IPS DF 4.7 (cell line): ENCODE measurements at regions not wholly inside any gene's neighbourhood (a gene's known extent, or its start where the extent isn't known, plus 50 kb on each side); places are given as distances from the start of the nearest gene placed in this dataset.
A peak's percentile ranks its signal among the peaks of the same experiment; 100 is the strongest.

Experiments
- DNase-seq: peaks from one replicate; pipeline ENCODE4 v3.0.0-alpha.2; 2013; ENCODE audit warnings: low spot score; ENCODE audit errors: extremely low read depth

DNA sequence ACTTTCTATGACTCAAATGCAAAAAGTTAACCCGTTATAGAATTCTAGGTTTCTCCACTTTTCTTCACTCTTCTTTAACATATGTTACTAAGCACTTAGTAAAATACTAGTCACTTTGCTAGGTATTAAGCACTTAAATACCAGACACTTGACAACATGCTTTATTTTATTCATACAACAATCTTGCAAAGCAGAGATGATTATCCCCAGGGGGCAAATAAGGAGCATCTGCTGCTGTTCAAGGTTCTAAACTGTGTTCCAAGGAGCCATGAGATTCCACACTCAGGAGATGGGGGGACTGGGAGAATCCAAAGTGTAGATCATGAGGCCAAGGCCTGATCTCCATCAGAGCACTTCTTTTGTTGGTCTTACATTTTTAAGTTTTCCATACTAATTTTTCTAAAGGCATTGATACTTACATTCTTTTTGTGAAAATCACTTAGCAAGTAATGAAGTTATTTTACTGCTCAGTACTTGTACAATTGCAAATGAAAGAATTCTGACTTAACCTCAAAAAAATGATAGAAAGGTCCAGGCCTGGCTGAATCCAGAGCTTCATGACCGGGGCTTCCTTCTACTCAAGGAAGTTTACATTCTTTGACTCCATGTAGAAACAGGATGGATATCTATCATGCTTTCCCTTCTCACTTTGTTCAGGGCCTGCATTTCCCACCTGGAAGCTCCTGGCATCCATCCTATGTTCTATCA is 504.4 kb upstream of the WWC1 start:
- DNase-seq, result no peak

DNA sequence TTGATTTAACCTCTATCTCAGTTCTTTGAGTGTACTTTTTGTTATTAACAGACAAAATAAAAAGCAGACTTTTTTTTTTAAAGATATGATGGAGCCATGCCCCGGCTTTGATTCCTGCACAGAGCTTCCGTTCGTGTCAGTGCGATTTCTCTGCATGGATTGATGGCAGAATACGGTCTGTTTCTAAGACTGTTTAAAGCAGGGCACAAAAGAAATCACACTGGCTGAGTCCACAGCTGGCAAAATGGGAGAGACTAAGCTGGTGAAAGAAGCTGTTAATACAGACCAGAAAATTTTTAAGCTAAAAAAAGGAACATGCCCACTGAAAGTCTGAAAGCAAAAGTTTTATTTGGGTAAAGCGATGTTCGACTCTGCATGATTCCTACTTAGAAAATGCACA is 501.4 kb upstream of the WWC1 start:
- DNase-seq, result no peak

DNA sequence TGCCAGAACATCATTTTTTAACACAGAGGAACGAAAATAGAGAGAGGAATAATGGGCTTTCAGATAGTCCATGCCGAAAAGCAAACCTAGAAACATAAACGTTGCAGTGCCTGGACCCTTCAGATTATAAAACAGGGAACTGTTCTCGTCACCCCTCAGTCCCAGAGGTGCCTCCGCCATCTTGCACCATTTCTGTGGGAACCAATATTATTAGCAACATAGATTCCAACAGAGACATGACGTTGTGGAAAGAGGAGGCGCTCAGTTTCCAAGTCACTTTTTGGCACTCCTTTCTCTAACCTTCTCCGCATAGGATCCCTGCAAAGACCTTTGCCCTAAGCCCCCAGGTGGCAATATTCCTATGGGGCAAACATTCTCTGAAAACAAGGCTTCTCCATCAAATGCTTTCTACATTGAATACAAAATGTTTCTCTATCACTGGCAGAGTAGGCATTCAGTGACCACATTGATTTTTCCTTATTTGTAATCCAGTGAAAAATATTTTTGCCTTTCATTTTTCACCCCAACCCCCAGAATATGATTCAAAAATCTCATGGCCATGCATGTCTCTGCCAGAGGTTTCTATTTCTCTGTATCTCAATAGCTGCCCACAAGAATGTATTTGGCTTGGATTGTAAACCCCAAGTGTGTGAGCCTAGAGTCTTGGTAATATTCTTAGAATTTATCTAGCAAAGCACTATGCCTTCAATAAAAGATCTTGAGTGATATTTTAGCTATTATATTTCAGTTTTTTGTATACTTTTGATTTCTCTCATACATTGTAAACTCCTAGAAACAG is 500.8 kb upstream of the WWC1 start:
- no peak for DNase-seq

DNA sequence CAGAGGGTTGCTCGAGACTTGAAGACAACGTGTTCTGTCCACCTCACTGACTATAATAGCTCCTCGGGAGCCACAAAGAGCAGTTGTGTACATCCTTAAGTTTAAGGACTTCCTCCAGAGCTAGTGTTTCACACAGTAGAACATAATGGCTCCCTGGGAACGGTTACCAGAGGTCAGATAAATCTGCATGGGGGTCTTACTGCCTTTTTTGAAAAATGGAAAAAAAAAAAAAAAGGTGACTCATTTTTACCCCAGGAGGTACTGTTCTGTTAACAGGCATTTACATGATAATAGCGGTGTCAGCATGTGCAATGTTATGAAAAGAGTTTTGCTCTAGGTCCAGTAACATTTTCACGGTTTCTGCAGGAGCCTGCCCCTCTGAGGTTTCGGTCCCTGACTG is 498.9 kb upstream of the WWC1 start:
- no peak for DNase-seq

DNA sequence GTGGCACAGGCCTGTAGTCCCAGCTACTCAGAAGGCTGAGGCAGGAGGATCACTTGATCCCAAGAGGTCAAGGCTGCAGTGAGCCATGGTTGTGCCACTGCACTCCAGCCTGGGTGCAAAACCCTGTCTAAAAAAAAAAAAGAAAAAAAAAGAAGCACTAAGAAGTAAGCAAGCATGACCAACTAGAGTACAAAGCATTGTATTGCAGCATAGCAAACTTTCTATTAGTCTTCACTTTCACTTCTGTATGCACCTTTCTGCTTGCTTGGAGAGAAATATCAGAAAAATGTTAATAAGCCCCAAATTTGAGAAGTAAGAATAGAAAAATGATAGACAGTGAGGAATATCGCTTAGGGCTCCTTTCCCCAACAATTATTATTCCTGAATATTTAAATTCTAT is 497.7 kb upstream of the WWC1 start:
- no peak for DNase-seq

DNA sequence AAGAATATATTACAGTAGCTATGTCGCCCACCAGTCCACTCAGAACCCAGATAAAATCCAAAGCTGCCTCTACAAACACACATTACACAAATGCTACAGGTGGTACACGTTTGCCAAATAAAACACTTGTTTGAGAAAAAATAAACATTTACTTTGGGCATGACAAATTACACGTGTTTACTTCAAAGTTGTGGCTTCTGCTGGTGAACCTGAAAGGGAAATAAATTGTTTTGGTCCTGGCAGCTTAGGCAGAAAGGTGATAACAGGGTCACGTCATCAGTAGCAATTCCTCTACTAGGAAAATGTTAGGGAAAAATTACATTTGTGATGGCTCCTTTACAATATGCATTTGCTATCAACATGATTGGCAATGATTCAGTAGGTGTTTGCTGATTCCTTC is 497.3 kb upstream of the WWC1 start:
- no peak for DNase-seq

DNA sequence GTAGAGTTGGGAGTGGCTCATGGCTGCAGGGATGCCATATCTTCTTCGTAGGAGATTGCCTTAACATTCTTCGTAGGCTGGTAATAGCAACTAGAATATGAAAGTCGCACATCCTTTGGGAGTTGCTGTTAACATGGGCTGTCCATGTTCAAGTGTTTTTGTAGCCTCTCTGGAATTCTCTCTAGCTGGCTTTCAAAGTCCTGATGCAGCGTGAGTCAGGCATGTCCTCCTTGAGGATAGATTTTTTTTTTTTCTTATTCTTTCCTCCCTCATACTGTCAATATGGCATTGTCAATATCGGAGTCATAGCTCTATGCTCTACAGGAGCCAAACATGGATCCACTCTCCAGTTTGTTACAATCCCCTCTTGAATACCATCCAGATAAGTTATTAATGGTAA is 494.8 kb upstream of the WWC1 start:
- no peak for DNase-seq

DNA sequence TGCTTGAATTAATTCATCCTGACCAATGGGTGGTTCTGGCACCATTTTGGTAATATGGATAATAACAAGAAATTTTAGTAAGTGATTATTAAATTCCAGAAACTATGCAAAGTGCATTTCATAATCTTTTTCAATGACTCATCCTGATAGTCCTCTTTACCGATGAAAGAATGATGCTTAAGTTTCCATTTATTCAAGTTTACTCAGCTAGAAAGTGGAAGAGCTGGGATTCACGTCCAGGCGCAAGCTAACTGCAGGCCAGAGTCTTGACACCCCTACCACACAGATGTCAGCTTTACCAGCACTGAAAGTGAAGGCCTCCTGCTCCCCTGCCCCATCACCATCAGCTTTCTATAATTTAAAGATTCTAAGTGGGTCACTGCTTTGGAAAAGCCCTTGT is 493.5 kb upstream of the WWC1 start:
- no peak for DNase-seq

DNA sequence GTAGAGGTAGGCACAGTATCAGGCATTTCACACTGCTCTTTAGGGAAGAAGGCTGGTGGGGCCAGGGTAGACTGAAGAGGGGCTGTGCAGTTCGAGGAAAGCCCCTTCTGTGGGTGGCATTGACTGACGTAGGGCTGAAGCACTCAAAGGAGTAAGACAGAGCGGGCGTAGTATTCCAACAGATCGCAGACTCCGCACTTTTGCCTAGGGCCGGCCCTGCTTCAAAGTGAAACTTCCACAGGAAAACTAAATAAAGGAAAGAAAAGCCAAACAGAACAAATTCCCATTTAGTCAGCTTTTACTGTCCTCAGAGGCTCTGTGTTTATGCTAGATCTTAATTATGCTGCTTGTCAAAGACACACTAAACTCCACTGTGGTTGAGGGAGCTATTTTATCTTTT is 493.0 kb upstream of the WWC1 start:
- DNase-seq, result no peak

DNA sequence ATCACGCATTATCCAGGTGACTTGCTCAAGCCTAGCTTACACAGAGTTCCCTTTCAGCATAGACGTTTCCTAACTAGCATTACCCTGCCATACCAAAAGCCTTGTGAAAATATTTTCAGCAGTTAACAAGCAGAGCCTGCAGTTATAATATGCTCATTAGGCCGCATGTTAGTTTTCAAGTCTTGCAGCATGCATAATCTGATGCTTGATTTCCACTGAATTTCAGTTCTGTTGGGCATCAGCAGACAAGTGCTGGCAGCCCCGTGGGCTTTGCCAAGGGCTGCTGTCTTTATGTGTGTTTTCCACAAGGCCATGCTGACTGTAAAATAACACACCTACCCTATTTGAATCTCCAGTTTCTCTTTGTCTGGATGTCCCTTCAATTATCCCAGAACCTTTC is 491.0 kb upstream of the WWC1 start:
- no peak for DNase-seq

DNA sequence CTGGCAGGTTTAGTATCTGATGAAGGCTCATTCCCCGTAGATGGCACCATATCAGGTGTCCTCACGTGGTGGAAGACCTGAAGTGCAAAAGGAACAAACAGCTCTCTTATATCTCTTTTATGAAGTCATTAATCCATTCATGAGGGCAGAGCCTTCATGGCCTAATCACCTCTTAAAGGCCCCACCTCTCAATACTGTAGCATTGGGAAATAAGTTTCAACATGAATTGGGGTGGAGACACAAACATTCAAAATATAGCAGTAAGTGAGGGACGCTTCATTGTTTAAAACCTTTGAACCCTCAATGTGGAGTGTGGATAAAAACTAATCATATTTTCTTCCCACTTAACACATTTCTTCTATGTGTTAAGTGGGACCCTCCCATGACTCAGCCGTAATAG is 489.4 kb upstream of the WWC1 start:
- no peak for DNase-seq

DNA sequence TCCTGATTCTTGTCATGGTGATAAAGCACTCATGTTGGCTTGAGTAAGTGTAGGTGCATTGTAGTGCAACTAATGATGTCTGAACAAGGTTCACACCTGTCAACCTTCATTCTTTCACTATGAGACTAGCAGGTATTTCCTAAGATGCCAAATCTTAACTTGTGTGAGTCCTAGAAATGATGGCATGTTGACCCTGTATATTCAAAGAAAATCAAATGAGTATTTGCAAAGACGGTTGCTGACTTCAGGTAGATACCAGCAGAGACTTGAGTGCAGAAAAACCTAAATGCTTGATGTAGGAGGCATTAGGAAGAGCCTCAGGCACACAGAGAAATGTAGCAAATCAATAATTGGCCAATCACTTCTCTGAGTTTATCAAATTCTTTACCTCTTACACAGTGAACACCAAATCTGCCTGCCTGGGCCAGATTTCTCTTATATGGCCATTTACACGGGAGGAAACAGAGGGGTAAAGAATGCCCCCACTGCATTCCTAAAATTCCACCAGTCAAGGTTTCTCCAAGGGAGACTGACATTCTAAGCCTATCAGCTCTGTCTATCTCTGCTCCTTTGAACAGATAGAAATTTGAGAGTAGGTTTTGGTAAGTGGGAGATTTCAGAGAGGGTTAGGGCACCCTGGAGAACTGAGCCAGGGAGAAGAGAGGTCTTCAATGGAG is 488.6 kb upstream of the WWC1 start:
- DNase-seq, result peak; percentile 46

DNA sequence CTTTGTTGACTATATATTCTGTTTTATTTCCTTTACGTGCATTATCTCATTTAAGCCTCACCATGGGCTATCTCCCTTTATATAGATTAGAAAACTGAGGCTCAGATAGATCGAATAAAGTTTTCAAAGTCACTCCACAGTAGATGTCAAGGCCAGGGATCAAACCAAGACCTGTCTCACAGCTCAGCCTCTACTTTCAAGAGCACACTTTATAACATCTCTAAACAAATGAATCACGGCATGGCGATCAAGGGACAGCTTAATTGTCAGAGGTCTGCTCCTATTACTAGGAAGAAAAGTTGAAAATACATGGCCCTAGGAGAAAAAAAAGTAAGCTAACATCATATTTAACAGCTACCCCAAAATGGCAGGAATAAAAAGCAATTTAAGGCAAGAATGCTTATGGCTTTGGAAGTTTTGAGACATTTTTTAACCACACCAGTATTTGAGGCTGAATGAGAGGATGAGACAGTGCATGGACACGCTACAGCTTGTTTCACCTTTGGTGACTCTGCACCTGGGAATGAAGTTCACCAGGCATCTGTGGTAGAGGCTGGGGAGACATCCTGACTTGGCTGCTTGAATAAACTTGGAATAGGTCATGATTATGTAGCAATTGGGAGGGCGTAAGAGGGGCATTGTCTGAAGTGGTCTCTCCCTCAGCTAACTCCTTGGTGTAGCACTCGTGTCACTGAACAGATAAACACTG is 486.8 kb upstream of the WWC1 start:
- no peak for DNase-seq

DNA sequence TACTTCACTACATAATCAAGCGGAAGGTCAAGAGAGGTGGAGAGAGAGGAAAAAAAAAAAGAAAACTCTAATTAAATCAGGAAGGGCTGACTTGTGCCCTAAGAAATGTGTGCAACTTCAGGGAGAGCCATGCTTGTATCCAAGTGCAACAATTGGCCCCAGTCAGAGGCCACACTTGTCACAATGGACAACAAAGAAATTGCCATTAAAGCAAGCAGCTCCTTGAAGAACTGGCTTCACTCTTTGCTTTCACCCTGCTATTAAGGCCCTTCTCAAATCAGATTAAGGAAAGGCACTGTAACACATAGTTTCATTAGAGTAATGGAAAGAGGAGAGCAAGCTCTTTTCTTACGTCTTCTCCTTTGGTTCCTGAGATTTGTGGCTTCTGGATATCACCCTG is 480.9 kb upstream of the WWC1 start:
- DNase-seq, result no peak

DNA sequence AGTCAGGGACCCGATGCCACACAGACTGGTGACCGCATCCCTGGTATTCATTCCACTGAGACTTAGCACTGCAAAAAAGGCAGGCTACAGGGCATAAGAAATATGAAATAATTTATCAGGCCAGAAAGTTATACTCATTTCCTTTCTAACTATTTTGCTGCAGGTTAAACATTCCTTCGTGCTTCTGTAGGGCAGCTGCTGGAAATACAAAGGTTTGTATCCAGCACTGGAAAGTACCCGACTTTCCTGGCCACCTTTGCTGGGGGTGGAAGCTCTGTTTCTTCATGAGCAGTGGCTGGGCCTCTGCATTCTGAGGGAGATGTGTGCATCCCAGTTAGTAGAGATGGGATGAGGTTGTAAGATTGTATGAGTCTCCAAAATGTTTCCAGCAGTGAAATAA is 478.6 kb upstream of the WWC1 start:
- no peak for DNase-seq

DNA sequence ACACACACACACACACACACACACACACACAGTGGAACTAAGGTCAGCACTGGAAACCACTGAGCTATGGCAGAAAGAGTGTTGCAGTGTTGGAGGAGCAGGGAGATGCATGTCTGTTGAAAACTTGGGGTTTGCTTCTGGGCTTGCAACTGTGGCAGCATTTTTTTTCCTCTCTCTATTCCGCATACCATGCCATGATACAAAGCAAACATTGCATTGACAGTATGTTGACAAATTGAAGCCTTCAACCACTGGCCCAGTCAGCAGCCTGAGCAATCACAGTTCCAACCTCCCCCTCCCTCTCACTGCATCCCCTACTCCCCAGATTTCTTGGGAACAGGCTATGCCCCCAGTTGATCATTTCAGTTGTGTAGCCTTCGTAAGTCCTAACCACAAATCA is 478.1 kb upstream of the WWC1 start:
- no peak for DNase-seq

DNA sequence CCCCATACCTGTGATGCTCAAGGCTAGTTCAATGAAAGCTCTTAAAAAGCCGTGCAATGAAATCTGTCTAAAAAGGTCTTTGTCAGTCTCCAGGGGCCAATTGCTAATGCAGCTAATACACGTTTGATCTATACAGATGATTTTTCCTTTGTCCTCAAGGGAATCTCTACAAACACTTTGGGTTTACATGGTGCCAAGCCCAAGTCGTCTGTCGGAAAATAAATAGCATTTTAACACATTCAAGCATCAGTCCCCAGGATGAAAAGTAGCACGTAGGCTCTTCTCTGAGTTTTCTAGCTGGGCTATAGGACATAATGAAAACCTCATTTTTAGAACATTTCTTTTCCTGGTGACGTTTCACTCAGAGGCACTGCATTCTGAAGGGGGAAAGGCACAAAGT is 477.4 kb upstream of the WWC1 start:
- DNase-seq, result no peak

DNA sequence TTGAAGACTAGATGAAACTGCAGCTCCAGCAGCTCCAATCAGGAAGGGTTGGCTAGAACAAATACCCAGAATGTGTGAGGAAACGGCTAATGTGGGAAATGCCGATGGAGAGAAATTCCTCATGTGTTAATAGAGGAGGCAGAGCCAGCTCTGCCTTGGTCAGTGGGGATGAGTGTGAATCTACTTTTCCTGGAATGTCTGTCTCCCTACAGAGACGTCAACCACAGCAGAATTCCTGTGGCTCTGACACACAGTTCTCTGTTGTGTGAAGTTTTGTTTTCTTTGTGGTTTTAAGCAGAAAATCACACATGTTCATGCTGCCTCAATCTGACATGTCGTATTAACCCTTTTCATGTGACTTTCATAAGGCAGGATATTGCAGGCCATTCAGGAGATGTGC is 476.6 kb upstream of the WWC1 start:
- DNase-seq, result peak; percentile 62

DNA sequence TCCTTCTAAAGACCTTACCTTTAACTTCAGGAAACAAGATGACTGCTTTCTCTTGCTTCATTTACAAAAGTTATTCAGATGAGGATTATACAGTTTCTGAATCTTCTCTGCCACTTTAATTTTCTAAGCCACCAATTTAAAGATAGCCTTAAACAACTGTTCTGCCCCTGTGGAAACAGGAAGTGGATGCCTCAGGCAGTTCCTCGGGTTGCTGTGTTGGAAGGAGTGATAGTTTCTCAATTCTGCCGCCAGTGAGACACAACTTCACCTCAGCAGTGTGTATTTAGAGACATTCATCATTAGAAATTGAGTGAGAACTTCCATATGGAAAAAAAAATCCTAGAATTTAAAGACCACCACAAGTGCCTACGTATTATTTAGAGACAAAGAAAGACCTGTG is 475.1 kb upstream of the WWC1 start:
- DNase-seq, result no peak

DNA sequence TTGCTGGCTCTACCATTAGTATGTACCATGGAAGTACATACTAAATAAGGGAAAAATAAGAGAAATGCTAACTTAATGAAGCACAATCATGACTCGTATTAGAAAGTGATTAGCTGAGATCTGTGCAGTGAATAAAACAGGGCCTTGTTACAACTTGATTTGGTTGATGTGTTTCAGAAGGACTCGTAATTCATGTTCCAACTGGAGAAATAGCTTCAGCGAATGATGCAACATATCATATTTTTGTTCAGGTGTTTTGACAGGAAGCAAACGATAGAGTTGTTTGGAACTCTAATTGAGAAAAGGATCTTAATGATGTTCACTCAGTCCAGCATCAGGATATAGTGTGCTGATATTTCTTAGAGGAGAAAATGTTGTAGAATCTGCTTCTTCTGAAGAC is 474.6 kb upstream of the WWC1 start:
- no peak for DNase-seq

DNA sequence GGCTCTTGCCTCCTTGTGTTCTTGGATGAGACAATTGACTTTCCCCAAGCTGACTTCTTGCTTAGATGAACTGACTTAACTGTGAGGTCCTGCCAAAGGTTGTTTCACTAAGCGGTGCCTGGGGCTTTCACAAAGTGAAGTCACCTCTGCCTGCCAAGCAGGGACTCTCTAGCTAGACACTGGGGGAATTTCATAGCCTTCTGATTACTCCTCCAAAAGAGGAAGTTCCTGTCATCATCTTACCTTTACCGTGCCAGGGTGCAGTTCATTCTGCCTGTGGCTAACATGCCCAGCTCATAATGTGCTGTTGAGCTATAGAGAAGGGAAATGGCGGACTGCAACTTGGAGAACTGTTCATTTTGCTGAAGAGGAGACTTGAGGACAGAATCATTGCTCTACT is 472.0 kb upstream of the WWC1 start:
- no peak for DNase-seq
